ENCODE measurements at regions not wholly inside any gene's neighbourhood (a gene's known extent, or its start where the extent isn't known, plus 50 kb on each side); places are given as distances from the start of the nearest gene placed in this dataset.

GRCh38 chr5:74092766-74093165 lies 466.8 kb downstream of the ARHGEF28 start:
- TF ChIP-seq, protein P1, sequence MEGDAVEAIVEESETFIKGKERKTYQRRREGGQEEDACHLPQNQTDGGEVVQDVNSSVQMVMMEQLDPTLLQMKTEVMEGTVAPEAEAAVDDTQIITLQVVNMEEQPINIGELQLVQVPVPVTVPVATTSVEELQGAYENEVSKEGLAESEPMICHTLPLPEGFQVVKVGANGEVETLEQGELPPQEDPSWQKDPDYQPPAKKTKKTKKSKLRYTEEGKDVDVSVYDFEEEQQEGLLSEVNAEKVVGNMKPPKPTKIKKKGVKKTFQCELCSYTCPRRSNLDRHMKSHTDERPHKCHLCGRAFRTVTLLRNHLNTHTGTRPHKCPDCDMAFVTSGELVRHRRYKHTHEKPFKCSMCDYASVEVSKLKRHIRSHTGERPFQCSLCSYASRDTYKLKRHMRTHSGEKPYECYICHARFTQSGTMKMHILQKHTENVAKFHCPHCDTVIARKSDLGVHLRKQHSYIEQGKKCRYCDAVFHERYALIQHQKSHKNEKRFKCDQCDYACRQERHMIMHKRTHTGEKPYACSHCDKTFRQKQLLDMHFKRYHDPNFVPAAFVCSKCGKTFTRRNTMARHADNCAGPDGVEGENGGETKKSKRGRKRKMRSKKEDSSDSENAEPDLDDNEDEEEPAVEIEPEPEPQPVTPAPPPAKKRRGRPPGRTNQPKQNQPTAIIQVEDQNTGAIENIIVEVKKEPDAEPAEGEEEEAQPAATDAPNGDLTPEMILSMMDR (IDR thresholded peaks at IDR 0.05): no peak
- no peak for TF ChIP-seq EZH2phosphoT487 (IDR thresholded peaks at IDR 0.05)
